Dendritic cell treated with granulocyte-macrophage colony-stimulating factor and Interleukin-4, amounts not matched to agents 40 ng/mL and 50 ng/mL, for 4 days (primary cell): ENCODE measurements at regions not wholly inside any gene's neighbourhood (a gene's known extent, or its start where the extent isn't known, plus 50 kb on each side); places are given as distances from the start of the nearest gene placed in this dataset.

Source experiments
- H3K27ac Mint-ChIP-seq: one replicate; pipeline ENCODE4 v1.8.0; 2022; ENCODE audit warnings: mild to moderate bottlenecking, mixed read lengths
- H3K27me3 Mint-ChIP-seq: one replicate; pipeline ENCODE4 v1.8.0; 2022; ENCODE audit warnings: mild to moderate bottlenecking, mixed read lengths
- H3K36me3 Mint-ChIP-seq: one replicate; pipeline ENCODE4 v1.8.0; 2022; ENCODE audit warnings: low read depth, mixed read lengths
- H3K4me1 Mint-ChIP-seq: one replicate; pipeline ENCODE4 v1.8.0; 2022; ENCODE audit warnings: low read depth, mixed read lengths
- H3K4me3 Mint-ChIP-seq: one replicate; pipeline ENCODE4 v1.8.0; 2022; ENCODE audit warnings: mild to moderate bottlenecking, moderate library complexity, mixed read lengths
- H3K9me3 Mint-ChIP-seq: one replicate; pipeline ENCODE4 v1.8.0; 2022; ENCODE audit warnings: mixed read lengths
- intact Hi-C: fragments of 100-400 bp; cut with micrococcal nuclease; formaldehyde crosslinking; loops from one replicate; pipeline ENCODE4 v1.15.0; 2022

DNA sequence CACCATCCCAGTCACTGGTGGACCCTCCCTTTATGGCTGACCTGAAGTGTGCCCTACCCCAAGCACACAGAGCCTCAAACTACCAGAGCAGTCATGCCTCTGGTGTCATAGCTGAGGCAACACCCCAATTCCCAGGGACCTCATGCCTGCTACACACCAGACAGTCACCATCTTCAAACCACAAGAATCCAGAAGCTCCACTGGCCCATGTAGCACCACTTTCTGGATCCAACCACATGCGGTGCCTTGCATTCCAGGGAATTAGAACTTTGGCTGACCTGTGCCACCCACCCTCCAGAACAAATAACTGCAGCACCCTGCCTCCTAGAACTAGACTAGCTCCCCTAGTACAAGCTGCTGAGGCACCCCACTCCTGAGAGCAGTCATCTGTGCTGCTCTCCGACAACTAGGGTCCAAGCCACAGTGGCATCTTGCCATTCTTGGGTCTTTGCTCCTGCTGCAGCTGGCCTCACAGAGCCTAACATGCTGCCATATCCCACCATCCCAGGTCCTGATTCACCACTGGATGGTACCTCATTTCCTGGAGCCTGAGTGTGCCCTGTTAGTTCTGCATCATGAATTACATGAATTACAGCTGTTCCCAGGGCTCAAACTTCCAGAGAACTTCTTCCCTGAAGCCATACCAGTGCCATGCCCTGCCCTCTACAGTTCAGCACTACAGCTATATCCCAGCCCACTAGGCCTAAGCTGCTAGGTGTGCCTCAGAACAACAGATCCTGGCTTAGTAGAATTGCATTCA, 243.8 kb upstream of the CHST9 start:
- Mint-ChIP-seq H3K4me1 (no peaks in the 10 kb centered on the region), H3K4me3 (no peak overlapping the region), H3K27me3 (no peaks in the 10 kb centered on the region), H3K36me3 (no peaks in the 10 kb centered on the region), H3K27ac (no peak overlapping the region), H3K9me3 (peaks cover 37% of the 10 kb centered on the region)
- intact Hi-C loops, result no loop called here

DNA sequence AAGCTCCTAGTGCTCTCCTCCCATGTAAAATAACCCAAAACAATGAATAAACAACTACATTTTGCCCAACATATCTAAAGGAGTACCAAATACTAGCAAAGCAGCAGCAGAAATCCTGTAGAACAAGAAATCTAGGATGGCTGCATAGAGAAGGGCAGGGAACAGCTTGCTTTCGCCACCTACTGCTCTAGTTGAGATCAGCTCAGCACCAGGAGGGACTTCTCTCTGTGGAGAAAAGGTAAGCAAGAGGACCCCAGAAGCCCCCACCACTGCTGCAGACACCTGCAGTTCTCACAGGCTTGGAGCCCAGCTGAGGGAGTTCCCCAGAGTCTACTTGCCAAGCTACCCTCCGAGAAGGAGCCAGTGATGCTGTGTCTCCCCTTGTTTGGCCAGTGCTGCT, 243.0 kb upstream of the CHST9 start:
- H3K9me3 Mint-ChIP-seq, result peaks cover 39% of the 10 kb centered on the region
- intact Hi-C loops, result no loop called here
- no peak overlapping the region for H3K4me3 Mint-ChIP-seq
- no peaks in the 10 kb centered on the region for H3K27me3 Mint-ChIP-seq
- no peaks in the 10 kb centered on the region for H3K4me1 Mint-ChIP-seq
- H3K27ac Mint-ChIP-seq, result no peak overlapping the region
- H3K36me3 Mint-ChIP-seq, result no peaks in the 10 kb centered on the region

DNA sequence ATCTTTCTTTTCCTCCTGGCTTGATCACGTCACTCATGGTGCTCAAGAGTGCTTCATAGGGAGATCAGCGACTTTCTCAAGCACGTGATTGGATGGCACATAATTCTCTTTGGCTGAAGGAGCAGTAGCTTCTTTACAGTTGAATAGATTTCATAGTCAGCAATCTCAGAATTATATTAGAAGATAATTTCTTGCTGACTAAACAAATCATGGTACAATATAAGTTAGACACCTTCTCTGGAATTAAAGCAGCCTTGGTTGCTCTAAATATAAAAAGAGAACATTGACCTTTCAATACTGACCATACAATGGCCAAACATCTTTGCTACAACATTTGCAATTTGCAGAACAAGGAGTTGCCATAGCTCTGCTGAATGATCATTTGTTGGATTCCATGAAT, 238.5 kb upstream of the CHST9 start:
- H3K4me1 Mint-ChIP-seq, result no peaks in the 10 kb centered on the region
- H3K9me3 Mint-ChIP-seq, result peaks cover 19% of the 10 kb centered on the region
- H3K4me3 Mint-ChIP-seq, result no peak overlapping the region
- intact Hi-C loops, result no loop called here
- H3K36me3 Mint-ChIP-seq, result no peaks in the 10 kb centered on the region
- H3K27me3 Mint-ChIP-seq, result no peaks in the 10 kb centered on the region
- no peak overlapping the region for H3K27ac Mint-ChIP-seq

DNA sequence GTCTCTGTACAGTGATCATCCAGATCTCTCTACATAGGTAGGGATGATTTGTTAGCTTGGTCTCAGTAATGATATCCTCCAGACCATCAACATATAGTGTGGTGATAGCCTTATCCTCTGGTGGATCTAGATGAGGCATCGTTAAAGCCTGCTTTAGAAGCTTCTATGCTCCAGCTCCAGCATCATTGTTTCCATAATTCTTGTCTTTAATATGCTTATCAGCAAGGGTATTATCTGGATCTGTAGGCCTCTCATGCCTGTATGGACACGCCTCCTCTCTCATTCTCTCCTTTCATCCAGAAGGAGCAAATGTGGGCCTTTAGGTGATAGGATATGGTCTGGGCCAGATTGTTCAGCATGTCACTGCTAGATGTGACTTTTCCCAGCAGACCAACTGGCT, 234.5 kb upstream of the CHST9 start:
- intact Hi-C loops, result no loop called here
- Mint-ChIP-seq H3K9me3 (peaks cover 8% of the 10 kb centered on the region), H3K27me3 (no peaks in the 10 kb centered on the region), H3K36me3 (no peaks in the 10 kb centered on the region), H3K4me1 (no peaks in the 10 kb centered on the region), H3K4me3 (no peak overlapping the region), H3K27ac (no peak overlapping the region)

DNA sequence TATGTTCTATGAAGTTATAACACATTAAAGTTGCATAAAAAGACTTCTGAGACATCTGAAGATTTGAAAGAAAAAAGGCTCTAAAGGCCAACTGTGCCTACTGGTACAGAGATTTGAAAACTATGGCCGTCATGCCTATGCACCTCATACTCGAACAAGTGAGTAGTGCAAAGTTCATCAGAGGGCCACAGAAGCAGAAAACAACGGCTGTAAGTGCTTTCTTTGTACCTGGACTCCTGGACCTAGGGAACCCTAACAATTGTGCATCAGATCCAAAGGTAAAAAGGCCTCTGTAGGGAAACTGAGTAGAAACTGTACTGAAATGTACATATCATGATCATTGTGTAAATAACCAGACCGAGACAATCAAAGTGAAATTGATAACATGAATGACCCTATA, 230.4 kb upstream of the CHST9 start:
- H3K27me3 Mint-ChIP-seq, result no peaks in the 10 kb centered on the region
- H3K9me3 Mint-ChIP-seq, result peaks cover 8% of the 10 kb centered on the region
- H3K36me3 Mint-ChIP-seq, result no peaks in the 10 kb centered on the region
- no peak overlapping the region for H3K4me3 Mint-ChIP-seq
- H3K27ac Mint-ChIP-seq, result no peak overlapping the region
- intact Hi-C loops, result no loop called here
- no peaks in the 10 kb centered on the region for H3K4me1 Mint-ChIP-seq

DNA sequence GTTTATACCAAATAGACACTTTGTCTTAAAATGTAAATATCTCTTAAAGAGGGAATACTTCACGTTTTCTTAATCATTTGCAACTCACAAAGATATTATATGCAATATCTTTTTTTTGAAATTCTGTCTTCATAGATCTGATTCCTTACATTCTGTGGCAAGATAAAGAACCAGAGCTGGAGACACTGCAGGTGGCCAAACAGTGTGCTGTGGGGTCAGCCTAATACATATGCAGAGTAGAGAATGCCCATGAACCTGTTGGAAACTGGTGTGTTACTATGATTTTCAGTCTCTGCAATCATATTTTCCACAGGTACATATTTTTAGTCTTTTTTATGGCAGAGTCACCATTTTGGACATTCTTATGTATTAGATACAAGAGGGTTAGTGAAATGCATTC, 229.6 kb upstream of the CHST9 start:
- intact Hi-C loops, result loop anchor here (5.0 kb wide), 1 partner anchor 48 kb away; no protein-coding TSS in a partner anchor
- H3K36me3 Mint-ChIP-seq, result no peaks in the 10 kb centered on the region
- H3K9me3 Mint-ChIP-seq, result peaks cover 8% of the 10 kb centered on the region
- no peak overlapping the region for H3K27ac Mint-ChIP-seq
- H3K27me3 Mint-ChIP-seq, result no peaks in the 10 kb centered on the region
- no peaks in the 10 kb centered on the region for H3K4me1 Mint-ChIP-seq
- H3K4me3 Mint-ChIP-seq, result no peak overlapping the region

DNA sequence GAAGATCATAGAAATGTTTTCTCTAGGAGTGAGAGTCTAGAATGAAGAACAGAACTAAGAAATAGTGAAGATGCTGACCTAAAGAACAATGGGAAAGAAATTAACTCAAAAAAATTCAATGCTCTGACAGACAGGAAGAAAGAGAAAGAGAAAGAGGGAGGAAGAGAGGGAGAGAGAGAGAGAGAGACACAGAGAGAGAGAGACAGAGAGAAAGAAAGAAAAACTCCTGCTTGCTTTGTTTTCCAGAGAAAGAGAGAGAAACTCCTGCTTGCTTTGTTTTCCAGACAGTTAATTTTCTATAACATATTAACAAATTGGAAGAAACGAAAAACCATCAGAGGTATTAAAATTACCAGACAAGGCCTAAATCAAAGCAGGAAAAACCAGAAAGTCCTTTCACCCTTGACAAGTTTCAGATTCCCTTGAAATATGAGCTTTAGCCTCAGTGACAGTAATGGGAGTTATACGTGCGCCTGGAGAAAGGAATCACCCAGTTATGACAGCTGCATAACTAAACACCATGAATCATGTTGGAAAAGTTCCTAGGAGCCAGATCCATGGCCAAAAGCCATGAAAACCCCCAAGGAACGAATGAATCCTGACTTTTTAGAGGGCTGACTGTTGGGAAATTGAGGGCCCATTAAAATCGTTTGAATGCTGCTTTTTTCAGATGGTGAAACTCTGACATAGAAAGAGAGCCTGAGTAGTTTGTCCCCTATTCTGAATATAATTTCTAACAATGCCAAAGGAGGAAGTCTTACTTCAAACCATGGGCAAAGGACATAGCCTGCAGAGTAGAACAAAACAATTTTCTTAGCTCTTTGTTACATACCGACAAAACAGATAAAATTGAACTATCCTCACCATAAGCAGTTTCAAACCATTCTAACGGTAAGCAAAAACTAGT, 228.6 kb upstream of the CHST9 start:
- no peaks in the 10 kb centered on the region for H3K4me1 Mint-ChIP-seq
- H3K9me3 Mint-ChIP-seq, result peaks cover 8% of the 10 kb centered on the region
- no peaks in the 10 kb centered on the region for H3K27me3 Mint-ChIP-seq
- no peak overlapping the region for H3K27ac Mint-ChIP-seq
- H3K4me3 Mint-ChIP-seq, result no peak overlapping the region
- no peaks in the 10 kb centered on the region for H3K36me3 Mint-ChIP-seq
- intact Hi-C loops, result loop anchor here (5.0 kb wide), 1 partner anchor 49 kb away; no protein-coding TSS in a partner anchor

DNA sequence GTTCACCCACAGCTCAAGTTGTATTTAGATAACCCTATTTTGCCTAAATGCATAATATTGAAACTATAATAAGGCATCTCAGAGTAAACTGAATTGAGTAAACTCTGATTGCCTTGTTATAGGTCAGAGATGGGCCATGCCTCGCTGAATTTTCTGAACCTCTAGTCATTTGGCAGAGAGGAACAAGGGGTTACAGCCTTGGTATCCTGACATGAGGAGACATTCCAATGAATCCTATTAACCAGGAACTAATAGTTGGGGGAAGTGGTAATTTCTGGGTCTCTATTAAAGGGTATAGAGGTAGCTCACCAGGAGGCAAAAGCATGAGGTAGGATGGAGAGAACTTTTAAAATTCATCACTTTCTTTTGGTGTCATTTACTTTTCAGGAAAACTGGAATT, 227.4 kb upstream of the CHST9 start:
- no peak overlapping the region for H3K4me3 Mint-ChIP-seq
- H3K27ac Mint-ChIP-seq, result no peak overlapping the region
- no peaks in the 10 kb centered on the region for H3K27me3 Mint-ChIP-seq
- no peaks in the 10 kb centered on the region for H3K4me1 Mint-ChIP-seq
- intact Hi-C loops, result loop anchor here (5.0 kb wide), 1 partner anchor 50 kb away; no protein-coding TSS in a partner anchor
- H3K9me3 Mint-ChIP-seq, result peaks cover 8% of the 10 kb centered on the region
- H3K36me3 Mint-ChIP-seq, result no peaks in the 10 kb centered on the region

DNA sequence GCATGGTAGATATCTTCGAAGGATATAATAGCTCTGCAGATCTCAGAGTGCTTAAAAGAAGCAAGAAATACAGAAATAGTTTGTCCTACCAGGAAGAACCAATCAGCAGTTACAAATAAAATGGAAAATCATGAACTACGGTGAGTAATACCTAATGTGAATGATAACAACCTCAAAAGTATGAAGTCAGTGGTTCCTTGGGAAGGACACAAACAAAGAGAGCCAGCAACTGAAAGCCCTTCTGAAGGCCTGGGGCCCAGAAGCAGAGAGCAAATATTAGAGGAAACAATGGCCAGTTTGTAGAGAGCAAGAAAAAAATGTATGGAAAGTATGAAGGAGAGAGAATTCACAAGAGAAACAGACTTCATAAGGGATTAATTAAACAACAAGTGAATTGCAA, 226.8 kb upstream of the CHST9 start:
- H3K36me3 Mint-ChIP-seq, result no peaks in the 10 kb centered on the region
- H3K9me3 Mint-ChIP-seq, result peaks cover 8% of the 10 kb centered on the region
- no peaks in the 10 kb centered on the region for H3K27me3 Mint-ChIP-seq
- H3K27ac Mint-ChIP-seq, result no peak overlapping the region
- intact Hi-C loops, result loop anchor here (5.0 kb wide), 1 partner anchor 50 kb away; no protein-coding TSS in a partner anchor
- H3K4me3 Mint-ChIP-seq, result no peak overlapping the region
- H3K4me1 Mint-ChIP-seq, result no peaks in the 10 kb centered on the region

DNA sequence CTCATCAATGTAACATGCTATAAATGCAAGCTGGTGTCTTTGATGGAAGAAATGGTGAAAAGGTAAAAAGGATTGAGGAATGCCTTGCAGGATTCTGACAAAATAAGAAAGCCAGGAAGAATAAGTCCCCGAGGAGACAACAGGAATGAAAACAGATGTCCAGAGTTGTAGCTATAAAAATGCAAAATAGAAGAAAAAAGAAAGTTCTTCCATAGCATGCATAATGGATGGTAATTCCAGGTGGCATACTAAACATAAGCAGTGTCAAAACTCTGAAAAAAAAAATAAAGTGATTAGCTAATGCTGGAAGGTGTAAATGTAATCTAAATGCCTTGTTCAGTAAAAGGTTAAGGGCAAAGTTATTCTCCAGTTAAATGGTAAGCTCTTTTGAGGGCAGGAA, 225.9 kb upstream of the CHST9 start:
- Mint-ChIP-seq H3K27ac (no peak overlapping the region), H3K36me3 (no peaks in the 10 kb centered on the region)

DNA sequence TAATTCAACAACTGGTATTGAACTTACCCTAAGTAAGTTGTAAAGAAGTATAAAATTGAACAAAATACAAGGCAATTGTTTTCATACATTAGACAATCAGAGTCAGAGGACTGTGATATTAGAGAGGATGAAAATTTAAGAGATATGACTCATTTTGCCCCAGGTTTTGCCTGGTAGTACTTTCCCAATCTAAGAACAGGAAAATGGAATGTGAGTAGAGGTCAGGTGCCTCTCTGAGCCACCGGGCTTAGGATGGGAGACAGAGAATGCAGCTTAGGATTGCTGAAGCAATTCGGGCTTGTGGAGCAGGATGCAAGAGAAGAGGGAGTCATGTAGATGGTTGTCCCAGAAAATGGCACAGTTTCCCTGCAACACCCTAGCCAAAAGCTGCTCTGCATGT, 219.7 kb upstream of the CHST9 start:
- no peaks in the 10 kb centered on the region for H3K27me3 Mint-ChIP-seq
- H3K27ac Mint-ChIP-seq, result no peak overlapping the region
- H3K36me3 Mint-ChIP-seq, result no peaks in the 10 kb centered on the region
- H3K4me3 Mint-ChIP-seq, result no peak overlapping the region
- intact Hi-C loops, result no loop called here
- H3K4me1 Mint-ChIP-seq, result no peaks in the 10 kb centered on the region
- no peaks in the 10 kb centered on the region for H3K9me3 Mint-ChIP-seq

More for the DNA sequence above, 225.9 kb upstream of the CHST9 start:
- intact Hi-C loops, result loop anchor here (5.0 kb wide), 1 partner anchor 51 kb away; no protein-coding TSS in a partner anchor
- Mint-ChIP-seq H3K4me1 (no peaks in the 10 kb centered on the region), H3K27me3 (no peaks in the 10 kb centered on the region), H3K9me3 (peaks cover 8% of the 10 kb centered on the region), H3K4me3 (no peak overlapping the region)

DNA sequence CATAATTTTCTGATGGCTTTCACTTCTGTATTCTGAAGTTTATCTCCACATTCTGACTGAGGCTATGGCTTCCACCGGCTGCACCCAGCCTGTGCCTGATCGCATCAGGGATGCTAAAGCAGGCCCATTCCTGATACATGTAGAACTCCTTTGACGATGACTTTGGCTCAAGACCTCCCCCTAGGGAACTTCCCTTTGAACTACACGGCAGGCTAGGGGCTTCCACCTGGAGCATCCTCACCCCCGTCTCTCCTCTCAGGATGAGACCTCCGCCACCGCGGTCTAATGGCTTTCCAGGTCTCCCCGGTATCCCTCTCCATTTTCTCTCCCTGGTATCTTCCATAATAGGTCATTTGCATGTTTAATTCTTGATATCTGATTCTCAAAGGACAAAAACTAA, 214.9 kb upstream of the CHST9 start:
- intact Hi-C loops, result no loop called here
- no peak overlapping the region for H3K27ac Mint-ChIP-seq
- H3K9me3 Mint-ChIP-seq, result no peaks in the 10 kb centered on the region

DNA sequence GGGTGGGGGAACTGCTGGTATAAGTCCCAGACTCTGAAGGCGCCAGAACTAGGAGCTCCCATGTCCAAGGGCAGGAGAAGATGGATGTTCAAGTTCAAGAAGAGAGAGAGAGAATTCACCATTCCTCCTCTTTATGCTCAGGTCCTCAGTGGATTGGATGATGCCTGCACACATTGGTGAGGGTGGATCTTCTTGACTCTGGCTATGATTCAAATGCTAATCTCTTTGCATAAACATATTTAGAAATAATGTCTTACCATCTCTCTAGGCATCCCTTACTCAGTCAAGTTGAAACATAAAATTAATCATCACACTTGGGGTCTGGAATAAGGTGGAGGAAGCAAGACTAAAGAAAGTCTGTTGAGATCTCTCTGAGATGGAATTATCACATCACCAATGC, 210.6 kb upstream of the CHST9 start:
- H3K27me3 Mint-ChIP-seq, result no peaks in the 10 kb centered on the region
- no peak overlapping the region for H3K4me3 Mint-ChIP-seq
- H3K4me1 Mint-ChIP-seq, result no peaks in the 10 kb centered on the region
- intact Hi-C loops, result no loop called here
- no peaks in the 10 kb centered on the region for H3K9me3 Mint-ChIP-seq
- H3K27ac Mint-ChIP-seq, result no peak overlapping the region
- H3K36me3 Mint-ChIP-seq, result no peaks in the 10 kb centered on the region

More for the DNA sequence above, 214.9 kb upstream of the CHST9 start:
- no peak overlapping the region for H3K4me3 Mint-ChIP-seq
- no peaks in the 10 kb centered on the region for H3K36me3 Mint-ChIP-seq
- no peaks in the 10 kb centered on the region for H3K27me3 Mint-ChIP-seq
- H3K4me1 Mint-ChIP-seq, result no peaks in the 10 kb centered on the region

DNA sequence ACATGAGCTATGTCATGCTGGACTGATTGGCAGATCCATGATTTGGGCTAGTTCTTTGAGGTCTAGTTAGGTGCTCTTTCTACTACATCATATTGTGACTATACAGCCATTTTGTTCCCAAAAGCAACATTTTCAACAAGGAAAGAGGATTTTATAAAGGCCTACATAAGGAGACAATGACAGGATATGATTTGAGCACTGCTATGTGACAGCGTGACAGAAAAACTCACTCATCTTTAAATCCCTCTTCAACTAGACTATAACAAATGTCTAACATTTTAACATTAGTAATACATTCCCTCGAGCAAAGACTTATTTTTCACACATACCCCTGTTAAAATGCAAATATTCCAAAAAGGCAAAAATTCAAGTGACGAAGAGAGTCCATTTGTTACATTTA, 209.6 kb upstream of the CHST9 start:
- H3K9me3 Mint-ChIP-seq, result no peaks in the 10 kb centered on the region
- H3K36me3 Mint-ChIP-seq, result no peaks in the 10 kb centered on the region
- no peak overlapping the region for H3K27ac Mint-ChIP-seq
- H3K4me1 Mint-ChIP-seq, result no peaks in the 10 kb centered on the region
- no peaks in the 10 kb centered on the region for H3K27me3 Mint-ChIP-seq
- H3K4me3 Mint-ChIP-seq, result no peak overlapping the region
- intact Hi-C loops, result no loop called here
